PC-9 (cell line): ENCODE measurements at regions not wholly inside any gene's neighbourhood (a gene's known extent, or its start where the extent isn't known, plus 50 kb on each side); places are given as distances from the start of the nearest gene placed in this dataset.

Experiments used
- BruUV-seq: library from RNA; stranded (reverse); fragments of 400-500 nt; replicated peaks from 2 replicates; lab custom pipeline; 2021; lab: Mats Ljungman, UMichigan
- CTCF ChIA-PET: fragments of 300-600 bp; sonication (Branson Sonifier 250); formaldehyde crosslinking; loops from one replicate; lab custom pipeline; 2022; ENCODE audit warnings: antibody characterized with exemption; lab: Charles Lee
- POLR2A ChIA-PET: fragments of 300-600 bp; sonication (Branson Sonifier 250); formaldehyde crosslinking; loops from one replicate; lab custom pipeline; 2022; ENCODE audit warnings: antibody characterized with exemption; ENCODE audit not compliant: unreplicated experiment; lab: Charles Lee
- DNase-seq, 2 experiments: peaks; one replicate each; pipeline versions ENCODE4 v3.0.0 to v3.0.0-alpha.2; 2015 to 2022; ENCODE audit warnings: mixed read lengths in 1 of 2
- H2AFZ ChIP-seq: fragments of 200-600 bp; sonication (generic); 2 replicates; pipeline ENCODE4 v1.8.1; 2017; ENCODE audit warnings: antibody characterized with exemption
- H3F3A ChIP-seq: fragments of 200-600 bp; sonication (generic); 2 replicates; pipeline ENCODE4 v1.8.1; 2017; ENCODE audit warnings: antibody characterized with exemption, mild to moderate bottlenecking, low read depth; ENCODE audit not compliant: insufficient read depth
- H3K27ac ChIP-seq: fragments of 200-600 bp; sonication (generic); 2 replicates; pipeline ENCODE4 v1.6.1; 2016; ENCODE audit warnings: mixed run types
- H3K27me3 ChIP-seq: fragments of 200-600 bp; sonication (generic); 2 replicates; pipeline ENCODE4 v1.6.1; 2016; ENCODE audit warnings: low read depth, mixed run types; ENCODE audit not compliant: insufficient read depth
- H3K36me3 ChIP-seq: fragments of 200-600 bp; sonication (generic); 2 replicates; pipeline ENCODE4 v1.6.1; 2016; ENCODE audit warnings: low read depth, mixed run types
- H3K4me1 ChIP-seq: fragments of 200-600 bp; sonication (generic); replicated peaks from 2 replicates; pipeline ENCODE4 v1.6.1; 2016; ENCODE audit warnings: mixed run types; ENCODE audit not compliant: insufficient read depth
- H3K4me2 ChIP-seq: fragments of 200-600 bp; sonication (generic); 2 replicates; pipeline ENCODE4 v1.6.1; 2017; ENCODE audit warnings: mixed run types
- H3K4me3 ChIP-seq: fragments of 200-600 bp; sonication (generic); 2 replicates; pipeline ENCODE4 v1.6.1; 2016; ENCODE audit warnings: mixed run types
- H3K79me2 ChIP-seq: fragments of 200-600 bp; sonication (generic); 2 replicates; pipeline ENCODE4 v1.6.1; 2017; ENCODE audit warnings: low read depth, mixed run types
- H3K9me2 ChIP-seq: fragments of 200-600 bp; sonication (generic); 2 replicates; pipeline ENCODE4 v1.8.1; 2017; ENCODE audit warnings: mild to moderate bottlenecking; ENCODE audit not compliant: insufficient read depth
- H3K9me3 ChIP-seq: fragments of 200-600 bp; sonication (generic); 2 replicates; pipeline ENCODE4 v1.8.1; 2016; ENCODE audit warnings: low read depth; ENCODE audit not compliant: insufficient read depth
- H4K20me1 ChIP-seq: fragments of 200-600 bp; sonication (generic); 2 replicates; pipeline ENCODE4 v1.8.1; 2017; ENCODE audit not compliant: insufficient read depth
- EZH2 ChIP-seq: fragments of 200-600 bp; sonication (generic); IDR thresholded peaks from 2 replicates; pipeline ENCODE4 v1.8.0; 2017; ENCODE audit warnings: antibody characterized with exemption, low read depth
- intact Hi-C: fragments of 100-400 bp; cut with micrococcal nuclease; formaldehyde crosslinking; loops from one replicate; pipeline ENCODE4 v1.10.0; 2022; ENCODE audit not compliant: unreplicated experiment
- TF ChIP-seq, protein P1 (sequence below): fragments of 200-600 bp; sonication (generic); conservative IDR thresholded peaks from 2 replicates; pipeline ENCODE4 v1.6.1; 2017; ENCODE audit warnings: mixed run types, antibody characterized with exemption, mild to moderate bottlenecking, moderate library complexity

DNA sequence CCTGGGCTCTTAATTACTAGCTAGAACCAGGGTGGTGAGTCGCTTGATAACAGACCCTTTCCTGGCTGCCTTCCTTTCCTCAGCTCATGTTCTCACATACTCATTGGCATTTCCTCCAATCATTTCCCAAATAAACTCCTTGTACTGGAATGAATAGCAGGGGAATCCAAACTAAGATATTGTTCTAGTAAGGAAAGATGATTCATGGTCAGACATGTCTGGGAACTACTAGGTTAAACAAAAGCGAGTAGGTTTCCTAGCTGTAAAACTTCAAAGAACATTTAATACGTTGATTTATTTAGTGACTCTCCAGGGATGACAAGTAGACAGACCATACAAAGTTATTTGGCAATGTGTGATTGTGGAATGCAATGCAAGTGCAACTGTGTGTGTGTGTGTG, 121.2 kb upstream of the KCNJ6 start:
- no peaks in the 10 kb centered on the region for H3K9me2 ChIP-seq
- intact Hi-C loops = no loop called here
- TF ChIP-seq, protein P1, sequence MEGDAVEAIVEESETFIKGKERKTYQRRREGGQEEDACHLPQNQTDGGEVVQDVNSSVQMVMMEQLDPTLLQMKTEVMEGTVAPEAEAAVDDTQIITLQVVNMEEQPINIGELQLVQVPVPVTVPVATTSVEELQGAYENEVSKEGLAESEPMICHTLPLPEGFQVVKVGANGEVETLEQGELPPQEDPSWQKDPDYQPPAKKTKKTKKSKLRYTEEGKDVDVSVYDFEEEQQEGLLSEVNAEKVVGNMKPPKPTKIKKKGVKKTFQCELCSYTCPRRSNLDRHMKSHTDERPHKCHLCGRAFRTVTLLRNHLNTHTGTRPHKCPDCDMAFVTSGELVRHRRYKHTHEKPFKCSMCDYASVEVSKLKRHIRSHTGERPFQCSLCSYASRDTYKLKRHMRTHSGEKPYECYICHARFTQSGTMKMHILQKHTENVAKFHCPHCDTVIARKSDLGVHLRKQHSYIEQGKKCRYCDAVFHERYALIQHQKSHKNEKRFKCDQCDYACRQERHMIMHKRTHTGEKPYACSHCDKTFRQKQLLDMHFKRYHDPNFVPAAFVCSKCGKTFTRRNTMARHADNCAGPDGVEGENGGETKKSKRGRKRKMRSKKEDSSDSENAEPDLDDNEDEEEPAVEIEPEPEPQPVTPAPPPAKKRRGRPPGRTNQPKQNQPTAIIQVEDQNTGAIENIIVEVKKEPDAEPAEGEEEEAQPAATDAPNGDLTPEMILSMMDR = no peak
- no peak for TF ChIP-seq EZH2
- no peaks in the 10 kb centered on the region for H3K9me3 ChIP-seq
- no peaks in the 10 kb centered on the region for H3K36me3 ChIP-seq
- no peak overlapping the region for H3K4me2 ChIP-seq
- ChIA-PET POLR2A (no interaction called here), CTCF (no interaction called here)
- no peaks in the 10 kb centered on the region for H3K27me3 ChIP-seq
- no peak overlapping the region for H2AFZ ChIP-seq
- H3K79me2 ChIP-seq = no peaks in the 10 kb centered on the region
- BruUV-seq = no TSS peak
- H3K4me1 ChIP-seq = no peaks in the 10 kb centered on the region
- no peaks in the 10 kb centered on the region for H3F3A ChIP-seq
- H3K4me3 ChIP-seq = no peak overlapping the region
- no peaks in the 10 kb centered on the region for H4K20me1 ChIP-seq
- H3K27ac ChIP-seq = no peak overlapping the region
- DNase-seq = no peak

DNA sequence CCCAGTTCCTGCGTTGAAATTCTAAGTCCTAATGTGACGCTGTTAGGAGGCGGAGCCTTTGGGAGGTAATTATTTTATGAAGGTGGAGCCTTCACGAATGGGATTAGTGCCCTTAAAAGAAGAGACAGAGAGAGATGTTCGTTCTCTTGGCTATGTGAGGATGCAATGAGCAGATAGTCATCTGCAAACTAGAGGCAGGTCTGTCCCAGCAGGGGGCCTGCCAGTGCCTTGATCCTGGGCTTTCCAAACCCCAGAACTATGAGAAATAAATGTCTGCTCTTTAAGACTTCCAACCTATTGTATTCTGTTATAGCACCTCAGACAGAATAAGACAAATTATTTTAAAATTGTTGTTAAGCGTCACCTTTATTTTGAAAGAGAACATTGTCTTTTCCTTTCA, 123.1 kb upstream of the KCNJ6 start:
- H4K20me1 ChIP-seq = no peaks in the 10 kb centered on the region
- H3K4me1 ChIP-seq = no peaks in the 10 kb centered on the region
- H3F3A ChIP-seq = no peaks in the 10 kb centered on the region
- intact Hi-C loops = no loop called here
- no peaks in the 10 kb centered on the region for H3K79me2 ChIP-seq
- no TSS peak for BruUV-seq
- H3K9me3 ChIP-seq = no peaks in the 10 kb centered on the region
- DNase-seq = no peak
- H2AFZ ChIP-seq = no peak overlapping the region
- no peak overlapping the region for H3K4me3 ChIP-seq
- H3K27me3 ChIP-seq = no peaks in the 10 kb centered on the region
- no peaks in the 10 kb centered on the region for H3K9me2 ChIP-seq
- no peaks in the 10 kb centered on the region for H3K36me3 ChIP-seq
- no peak overlapping the region for H3K27ac ChIP-seq
- ChIA-PET POLR2A (no interaction called here), CTCF (no interaction called here)
- no peak overlapping the region for H3K4me2 ChIP-seq
- TF ChIP-seq, protein P1 = no peak
- no peak for TF ChIP-seq EZH2

DNA sequence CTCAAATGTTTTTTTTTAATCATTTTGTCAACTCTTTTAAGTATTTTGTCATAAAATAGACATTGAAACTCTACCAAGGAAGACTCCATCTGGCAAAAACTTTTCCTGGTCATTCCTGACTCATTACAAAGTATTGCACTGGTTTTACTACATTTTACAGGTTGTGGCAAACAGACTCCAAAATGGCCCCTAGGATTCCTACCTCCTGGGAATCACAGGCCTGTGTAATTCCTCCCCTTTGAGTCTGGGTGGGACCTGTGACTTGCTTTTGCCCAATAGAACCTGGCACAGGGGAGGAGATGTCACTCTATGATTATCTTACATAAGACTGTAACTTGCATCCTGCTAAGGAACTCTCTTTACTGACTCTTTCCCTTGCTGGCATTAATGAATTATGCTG, 123.6 kb upstream of the KCNJ6 start:
- no peak for DNase-seq
- intact Hi-C loops = no loop called here
- Histone ChIP-seq H2AFZ (no peak overlapping the region), H4K20me1 (no peaks in the 10 kb centered on the region), H3K9me3 (no peaks in the 10 kb centered on the region), H3K27me3 (no peaks in the 10 kb centered on the region), H3K4me1 (no peaks in the 10 kb centered on the region), H3K36me3 (no peaks in the 10 kb centered on the region), H3K4me3 (no peak overlapping the region), H3K27ac (no peak overlapping the region), H3K4me2 (no peak overlapping the region), H3F3A (no peaks in the 10 kb centered on the region), H3K9me2 (no peaks in the 10 kb centered on the region), H3K79me2 (no peaks in the 10 kb centered on the region)
- TF ChIP-seq EZH2 = no peak
- TF ChIP-seq, protein P1 = no peak
- CTCF ChIA-PET = no interaction called here
- POLR2A ChIA-PET = no interaction called here
- no TSS peak for BruUV-seq
